ENCODE measurements at regions not wholly inside any gene's neighbourhood (a gene's known extent, or its start where the extent isn't known, plus 50 kb on each side); places are given as distances from the start of the nearest gene placed in this dataset.

DNA sequence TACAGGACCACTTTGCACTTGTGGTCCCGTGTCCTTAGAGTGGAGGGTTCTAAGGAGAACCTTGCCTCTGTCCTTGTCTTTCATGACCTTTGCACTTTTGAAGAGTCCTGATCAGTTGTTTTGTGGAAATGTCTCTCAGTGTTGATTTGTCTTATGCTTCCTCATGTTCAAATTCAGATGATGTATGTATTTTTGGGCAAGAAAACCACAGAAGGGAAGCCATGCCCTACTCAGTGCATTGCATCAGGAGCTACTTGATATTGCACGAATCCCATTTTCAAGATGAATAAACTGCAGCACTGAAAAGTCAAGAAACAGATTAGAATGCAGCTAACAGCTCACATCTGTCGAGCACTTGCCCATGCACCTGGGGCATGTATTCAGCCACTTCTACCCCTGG is 152.2 kb downstream of the INHBB start:
- TF ChIP-seq, protein P1, sequence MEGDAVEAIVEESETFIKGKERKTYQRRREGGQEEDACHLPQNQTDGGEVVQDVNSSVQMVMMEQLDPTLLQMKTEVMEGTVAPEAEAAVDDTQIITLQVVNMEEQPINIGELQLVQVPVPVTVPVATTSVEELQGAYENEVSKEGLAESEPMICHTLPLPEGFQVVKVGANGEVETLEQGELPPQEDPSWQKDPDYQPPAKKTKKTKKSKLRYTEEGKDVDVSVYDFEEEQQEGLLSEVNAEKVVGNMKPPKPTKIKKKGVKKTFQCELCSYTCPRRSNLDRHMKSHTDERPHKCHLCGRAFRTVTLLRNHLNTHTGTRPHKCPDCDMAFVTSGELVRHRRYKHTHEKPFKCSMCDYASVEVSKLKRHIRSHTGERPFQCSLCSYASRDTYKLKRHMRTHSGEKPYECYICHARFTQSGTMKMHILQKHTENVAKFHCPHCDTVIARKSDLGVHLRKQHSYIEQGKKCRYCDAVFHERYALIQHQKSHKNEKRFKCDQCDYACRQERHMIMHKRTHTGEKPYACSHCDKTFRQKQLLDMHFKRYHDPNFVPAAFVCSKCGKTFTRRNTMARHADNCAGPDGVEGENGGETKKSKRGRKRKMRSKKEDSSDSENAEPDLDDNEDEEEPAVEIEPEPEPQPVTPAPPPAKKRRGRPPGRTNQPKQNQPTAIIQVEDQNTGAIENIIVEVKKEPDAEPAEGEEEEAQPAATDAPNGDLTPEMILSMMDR (IDR thresholded peaks at IDR 0.05): no peak
- TF ChIP-seq EZH2phosphoT487 (IDR thresholded peaks at IDR 0.05) (no peak), EZH2 (IDR thresholded peaks at IDR 0.05) (no peak)
